Loucy (cell line): ENCODE measurements at regions not wholly inside any gene's neighbourhood (a gene's known extent, or its start where the extent isn't known, plus 50 kb on each side); places are given as distances from the start of the nearest gene placed in this dataset.

Experiments
- H2AFZ ChIP-seq: fragments of 200-600 bp; sonication (generic); 2 replicates; pipeline ENCODE4 v1.6.0; 2016; ENCODE audit warnings: antibody characterized with exemption, mild to moderate bottlenecking, low read length, moderate library complexity
- H3F3A ChIP-seq: fragments of 200-600 bp; 2 replicates; pipeline ENCODE4 v1.6.0; 2016; ENCODE audit warnings: antibody characterized with exemption, low read depth, mild to moderate bottlenecking
- H3K27me3 ChIP-seq: fragments of 200-600 bp; sonication (generic); 2 replicates; pipeline ENCODE4 v1.6.1; 2014; ENCODE audit warnings: low read length, mild to moderate bottlenecking; ENCODE audit not compliant: insufficient read depth, poor library complexity, severe bottlenecking
- H3K36me3 ChIP-seq: fragments of 200-600 bp; sonication (generic); 2 replicates; pipeline ENCODE4 v1.6.1; 2016; ENCODE audit warnings: low read length; ENCODE audit not compliant: insufficient read depth
- H3K4me1 ChIP-seq: fragments of 200-600 bp; sonication (generic); 2 replicates; pipeline ENCODE4 v1.5.1; 2014; ENCODE audit warnings: low read length, mild to moderate bottlenecking; ENCODE audit not compliant: insufficient read depth, poor library complexity, severe bottlenecking
- H3K4me2 ChIP-seq: fragments of 200-600 bp; sonication (generic); 2 replicates; pipeline ENCODE4 v1.6.0; 2014; ENCODE audit warnings: antibody characterized with exemption, low read length, low read depth, mild to moderate bottlenecking; ENCODE audit not compliant: poor library complexity, severe bottlenecking
- H3K4me3 ChIP-seq: fragments of 200-600 bp; sonication (generic); 2 replicates; pipeline ENCODE4 v1.5.1; 2014; ENCODE audit warnings: low read length, mild to moderate bottlenecking, mixed read lengths; ENCODE audit not compliant: poor library complexity, severe bottlenecking
- H3K79me2 ChIP-seq: fragments of 200-600 bp; sonication (generic); 2 replicates; pipeline ENCODE4 v1.6.1; 2014; ENCODE audit warnings: low read length; ENCODE audit not compliant: insufficient read depth
- H3K9ac ChIP-seq: fragments of 200-600 bp; sonication (generic); 2 replicates; pipeline ENCODE4 v1.6.0; 2014; ENCODE audit warnings: mild to moderate bottlenecking, low read depth, low read length, moderate library complexity; ENCODE audit not compliant: poor library complexity, severe bottlenecking
- H3K9me2 ChIP-seq: fragments of 200-600 bp; sonication (generic); replicated peaks from 2 replicates; pipeline ENCODE4 v1.6.1; 2016; ENCODE audit warnings: low read depth, low read length, mixed read lengths
- H3K9me3 ChIP-seq: fragments of 200-600 bp; sonication (generic); 2 replicates; pipeline ENCODE4 v1.6.1; 2014; ENCODE audit warnings: mild to moderate bottlenecking, antibody characterized with exemption, low read length, low read depth; ENCODE audit not compliant: insufficient read depth
- H4K20me1 ChIP-seq: fragments of 200-600 bp; sonication (generic); 2 replicates; pipeline ENCODE4 v1.6.0; 2014; ENCODE audit warnings: antibody characterized with exemption, low read length, mild to moderate bottlenecking; ENCODE audit not compliant: insufficient read depth, poor library complexity, severe bottlenecking
- CTCF ChIP-seq: fragments of 200-600 bp; sonication (generic); conservative IDR thresholded peaks from 2 replicates; pipeline ENCODE4 v1.5.1; 2014; ENCODE audit warnings: mild to moderate bottlenecking, antibody characterized with exemption, low read length
- EZH2phosphoT487 ChIP-seq: fragments of 200-600 bp; IDR thresholded peaks from 2 replicates; pipeline ENCODE4 v1.6.1; 2018; ENCODE audit warnings: antibody characterized with exemption, mild to moderate bottlenecking, moderate library complexity, borderline replicate concordance

- H3K4me1 ChIP-seq, result no peaks in the 10 kb centered on the region
- H3F3A ChIP-seq, result no peaks in the 10 kb centered on the region
- no peaks in the 10 kb centered on the region for H3K36me3 ChIP-seq
- no peaks in the 10 kb centered on the region for H3K27me3 ChIP-seq
- H2AFZ ChIP-seq, result no peak overlapping the region
- TF ChIP-seq CTCF (no peak), EZH2phosphoT487 (no peak)
- H3K9me2 ChIP-seq, result no peaks in the 10 kb centered on the region
- no peaks in the 10 kb centered on the region for H3K9me3 ChIP-seq
- no peak overlapping the region for H3K4me3 ChIP-seq
- H3K4me2 ChIP-seq, result no peak overlapping the region
- H4K20me1 ChIP-seq, result no peaks in the 10 kb centered on the region
- no peak overlapping the region for H3K9ac ChIP-seq
- H3K79me2 ChIP-seq, result no peaks in the 10 kb centered on the region
Measured at GRCh38 chr13:105545811-105546210, 989.7 kb downstream of the EFNB2 start.

GRCh38 chr13:105543742-105544141 lies 991.7 kb downstream of the EFNB2 start:
- Histone ChIP-seq H3K9ac (no peak overlapping the region), H3K79me2 (no peaks in the 10 kb centered on the region), H4K20me1 (no peaks in the 10 kb centered on the region), H3K27me3 (no peaks in the 10 kb centered on the region), H3K4me2 (no peak overlapping the region), H2AFZ (no peak overlapping the region), H3K9me3 (no peaks in the 10 kb centered on the region), H3K4me3 (no peak overlapping the region), H3K4me1 (no peaks in the 10 kb centered on the region), H3F3A (no peaks in the 10 kb centered on the region), H3K36me3 (no peaks in the 10 kb centered on the region), H3K9me2 (no peaks in the 10 kb centered on the region)
- TF ChIP-seq EZH2phosphoT487, result no peak
- no peak for TF ChIP-seq CTCF

GRCh38 chr13:105541565-105541964 lies 993.9 kb downstream of the EFNB2 start:
- no peak overlapping the region for H3K4me3 ChIP-seq
- no peaks in the 10 kb centered on the region for H3K79me2 ChIP-seq
- no peak overlapping the region for H3K4me2 ChIP-seq
- no peaks in the 10 kb centered on the region for H4K20me1 ChIP-seq
- H2AFZ ChIP-seq, result no peak overlapping the region
- H3K27me3 ChIP-seq, result no peaks in the 10 kb centered on the region
- H3K9ac ChIP-seq, result no peak overlapping the region
- H3K9me3 ChIP-seq, result no peaks in the 10 kb centered on the region
- TF ChIP-seq EZH2phosphoT487 (no peak), CTCF (no peak)
- H3K9me2 ChIP-seq, result no peaks in the 10 kb centered on the region
- no peaks in the 10 kb centered on the region for H3F3A ChIP-seq
- no peaks in the 10 kb centered on the region for H3K36me3 ChIP-seq
- no peaks in the 10 kb centered on the region for H3K4me1 ChIP-seq
